H9 (cell line): ENCODE measurements at regions not wholly inside any gene's neighbourhood (a gene's known extent, or its start where the extent isn't known, plus 50 kb on each side); places are given as distances from the start of the nearest gene placed in this dataset.
"Not testable (repeated sequence)": the region's sequence is repeated elsewhere in the genome, so short reads cannot be mapped to it uniquely, and the experiment has no call there.

Source experiments
- DNase-seq: peaks from one replicate; pipeline ENCODE4 v3.0.0-alpha.2; 2017
- H2AFZ ChIP-seq: one replicate; pipeline ENCODE4 v1.6.1; 2013; ENCODE audit warnings: mild to moderate bottlenecking, low read length, control low read depth, moderate library complexity
- H2AK5ac ChIP-seq: 2 replicates; pipeline ENCODE4 v1.6.1; 2013; ENCODE audit warnings: low read length, control low read depth, mixed read lengths; ENCODE audit not compliant: insufficient read length
- H2BK120ac ChIP-seq: one replicate; pipeline ENCODE4 v1.6.1; 2013; ENCODE audit warnings: low read depth, mild to moderate bottlenecking, low read length, control low read depth, inconsistent platforms; ENCODE audit not compliant: poor library complexity, severe bottlenecking
- H2BK12ac ChIP-seq: 2 replicates; pipeline ENCODE4 v1.6.1; 2013; ENCODE audit warnings: low read length, control low read depth, mixed read lengths, low read depth; ENCODE audit not compliant: insufficient read length
- H2BK15ac ChIP-seq: 2 replicates; pipeline ENCODE4 v1.6.1; 2013; ENCODE audit warnings: low read depth, low read length, control low read depth
- H2BK20ac ChIP-seq: one replicate; pipeline ENCODE4 v1.6.1; 2013; ENCODE audit warnings: low read depth, mild to moderate bottlenecking, low read length, control low read depth, inconsistent platforms; ENCODE audit not compliant: poor library complexity, severe bottlenecking
- H2BK5ac ChIP-seq: 2 replicates; pipeline ENCODE4 v1.6.1; 2013; ENCODE audit warnings: low read length, control low read depth, mixed read lengths; ENCODE audit not compliant: insufficient read length
- H3K14ac ChIP-seq: 2 replicates; pipeline ENCODE4 v1.6.1; 2013; ENCODE audit warnings: low read length, control low read depth; ENCODE audit not compliant: insufficient read depth
- H3K18ac ChIP-seq: 2 replicates; pipeline ENCODE4 v1.6.1; 2013; ENCODE audit warnings: low read depth, mild to moderate bottlenecking, mixed read lengths, low read length, control low read depth; ENCODE audit not compliant: insufficient read length
- H3K23ac ChIP-seq: 2 replicates; pipeline ENCODE4 v1.6.1; 2013; ENCODE audit warnings: low read length, control low read depth, mixed read lengths, low read depth; ENCODE audit not compliant: insufficient read length
- H3K23me2 ChIP-seq: 2 replicates; pipeline ENCODE4 v1.6.1; 2013; ENCODE audit warnings: low read depth, mild to moderate bottlenecking, mixed read lengths, low read length, control low read depth; ENCODE audit not compliant: insufficient read length, poor library complexity, severe bottlenecking
- H3K27ac ChIP-seq: 2 replicates; pipeline ENCODE4 v1.5.1; 2013; ENCODE audit warnings: low read length, control low read depth, mixed read lengths, low read depth; ENCODE audit not compliant: insufficient read length
- H3K27me3 ChIP-seq: 2 replicates; pipeline ENCODE4 v1.6.1; 2013; ENCODE audit warnings: low read length, control low read depth, inconsistent platforms; ENCODE audit not compliant: insufficient read depth
- H3K4ac ChIP-seq: 2 replicates; pipeline ENCODE4 v1.6.1; 2013; ENCODE audit warnings: low read depth, mild to moderate bottlenecking, control low read depth, inconsistent platforms, low read length, moderate library complexity
- H3K4me1 ChIP-seq: 2 replicates; pipeline ENCODE4 v1.6.1; 2013; ENCODE audit warnings: low read length, control low read depth, inconsistent platforms; ENCODE audit not compliant: insufficient read depth
- H3K4me2 ChIP-seq: 2 replicates; pipeline ENCODE4 v1.6.1; 2013; ENCODE audit warnings: low read length, control low read depth, mixed read lengths; ENCODE audit not compliant: insufficient read length, insufficient read depth
- H3K56ac ChIP-seq: 2 replicates; pipeline ENCODE4 v1.6.1; 2013; ENCODE audit warnings: low read depth, mild to moderate bottlenecking, mixed read lengths, low read length, control low read depth; ENCODE audit not compliant: insufficient read length
- H3K79me1 ChIP-seq: 2 replicates; pipeline ENCODE4 v1.6.1; 2013; ENCODE audit warnings: low read depth, mild to moderate bottlenecking, moderate library complexity, low read length, control low read depth, inconsistent platforms; ENCODE audit not compliant: insufficient read depth, poor library complexity, severe bottlenecking
- H3K79me2 ChIP-seq: 2 replicates; pipeline ENCODE4 v1.6.1; 2013; ENCODE audit warnings: low read length, control low read depth, inconsistent platforms; ENCODE audit not compliant: insufficient read depth
- H3K9ac ChIP-seq: 2 replicates; pipeline ENCODE4 v1.6.1; 2013; ENCODE audit warnings: low read length, control low read depth, mixed read lengths; ENCODE audit not compliant: insufficient read length; ENCODE audit errors: extremely low read depth
- H3K9me3 ChIP-seq: one replicate; pipeline ENCODE4 v1.6.1; 2013; ENCODE audit warnings: low read depth, low read length, inconsistent platforms; ENCODE audit not compliant: control insufficient read depth
- H3T11ph ChIP-seq: one replicate; pipeline ENCODE4 v1.6.1; 2013; ENCODE audit warnings: mild to moderate bottlenecking, low read length, control low read depth, inconsistent platforms
- H4K20me1 ChIP-seq: one replicate; pipeline ENCODE4 v1.6.1; 2013; ENCODE audit not compliant: control insufficient read depth, insufficient read length, insufficient read depth
- H4K5ac ChIP-seq: 2 replicates; pipeline ENCODE4 v1.6.1; 2013; ENCODE audit warnings: low read depth, mild to moderate bottlenecking, mixed read lengths, low read length, control low read depth; ENCODE audit not compliant: insufficient read length
- H4K8ac ChIP-seq: replicated peaks from 2 replicates; pipeline ENCODE4 v1.6.1; 2013; ENCODE audit warnings: low read length, control low read depth, mixed read lengths, low read depth; ENCODE audit not compliant: insufficient read length
- H4K91ac ChIP-seq: 2 replicates; pipeline ENCODE4 v1.6.1; 2013; ENCODE audit warnings: low read depth, mild to moderate bottlenecking, moderate library complexity, mixed read lengths, low read length, control low read depth; ENCODE audit not compliant: insufficient read length
- H3K27ac Mint-ChIP-seq, 3 experiments: 2 replicates in 2 of 3; 3 replicates in 1 of 3; pipeline ENCODE4 v1.8.0; 2020 to 2021; ENCODE audit warnings: mixed read lengths in 3 of 3, mild to moderate bottlenecking in 1 of 3, moderate library complexity in 1 of 3
- H3K27me3 Mint-ChIP-seq: 2 replicates; pipeline ENCODE4 v1.8.0; 2021; ENCODE audit warnings: low read depth, mild to moderate bottlenecking, moderate library complexity, mixed read lengths
- H3K36me3 Mint-ChIP-seq, 3 experiments: 2 replicates in 2 of 3; 3 replicates in 1 of 3; pipeline ENCODE4 v1.8.0; 2020 to 2021; ENCODE audit warnings: low read depth in 3 of 3, mixed read lengths in 3 of 3; ENCODE audit not compliant: insufficient read depth in 1 of 3
- H3K4me1 Mint-ChIP-seq, 2 experiments: 2 replicates each; pipeline ENCODE4 v1.8.0; 2020; ENCODE audit warnings: mixed read lengths in 2 of 2
- H3K4me3 Mint-ChIP-seq, 2 experiments: 2 replicates in 1 of 2; 3 replicates in 1 of 2; pipeline ENCODE4 v1.8.0; 2020 to 2021; ENCODE audit warnings: mild to moderate bottlenecking in 2 of 2, mixed read lengths in 2 of 2, moderate library complexity in 1 of 2
- H3K9me3 Mint-ChIP-seq, 2 experiments: 2 replicates in 1 of 2; 3 replicates in 1 of 2; pipeline ENCODE4 v1.8.0; 2020; ENCODE audit warnings: mild to moderate bottlenecking in 2 of 2, mixed read lengths in 2 of 2, moderate library complexity in 1 of 2
- WGBS: extraction: QIAGEN DNeasy Blood & Tissue Kit; methylation state at CpG from one replicate; pipeline ENCODE4 v1.1.7; 2013; ENCODE audit warnings: missing lambda C conversion rate, low lambda C conversion rate, mixed read lengths; ENCODE audit not compliant: insufficient read length; ENCODE audit errors: extremely low coverage; 5-methylcytosine and 5-hydroxymethylcytosine counted together

DNA sequence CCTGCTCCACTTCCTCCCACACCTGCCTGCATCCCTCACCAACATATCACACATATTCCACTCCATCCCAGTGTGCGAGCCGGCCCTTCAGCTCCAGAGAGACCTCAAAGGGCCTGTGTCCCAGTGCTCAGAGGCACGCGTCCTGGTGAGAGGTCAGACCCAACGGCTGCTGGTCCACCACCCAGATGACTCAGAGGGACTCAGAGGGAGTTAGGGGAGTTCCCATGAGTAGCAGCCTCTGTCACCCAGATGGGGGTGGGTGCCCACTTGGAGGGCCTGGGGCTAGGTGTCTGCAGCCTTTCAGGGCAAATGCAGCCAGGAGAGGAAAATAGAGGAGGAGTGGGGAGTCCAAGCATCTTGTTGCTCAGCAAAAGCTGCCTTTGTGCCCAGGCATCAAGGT is 333.8 kb upstream of the CHRNA7 start:
- not testable (repeated sequence) for H3K4ac ChIP-seq, H3K9me3 Mint-ChIP-seq, H2AFZ ChIP-seq, H2BK5ac ChIP-seq, H3K36me3 Mint-ChIP-seq, H3K18ac ChIP-seq, H2AK5ac ChIP-seq, H3K27me3 Mint-ChIP-seq, H4K5ac ChIP-seq, H3K79me1 ChIP-seq, H3K4me1 ChIP-seq, DNase-seq, H4K8ac ChIP-seq, H3K4me1 Mint-ChIP-seq, H3T11ph ChIP-seq, H3K56ac ChIP-seq, H3K9ac ChIP-seq, H4K20me1 ChIP-seq, H3K27ac Mint-ChIP-seq, H3K27me3 ChIP-seq, H3K79me2 ChIP-seq, H3K27ac ChIP-seq, H4K91ac ChIP-seq, H3K4me2 ChIP-seq, H3K23me2 ChIP-seq, H3K23ac ChIP-seq, H3K4me3 Mint-ChIP-seq, H2BK120ac ChIP-seq, H2BK20ac ChIP-seq, H2BK12ac ChIP-seq, H3K9me3 ChIP-seq, H3K14ac ChIP-seq, H2BK15ac ChIP-seq
- WGBS, result no CpG with 5 or more reads among the region's 5 CpGs

GRCh38 chr15:31705076-31705678 is 325.1 kb upstream of the CHRNA7 start:
- H3K4me3 Mint-ChIP-seq, H3K23me2 ChIP-seq, H4K5ac ChIP-seq, H3K9me3 ChIP-seq, H3K27me3 Mint-ChIP-seq, H3K79me1 ChIP-seq, H4K20me1 ChIP-seq, H4K91ac ChIP-seq, H2BK120ac ChIP-seq, H2BK15ac ChIP-seq, H2BK5ac ChIP-seq, H2BK20ac ChIP-seq, H3K4me2 ChIP-seq, H3K4me1 Mint-ChIP-seq, H3T11ph ChIP-seq, H3K79me2 ChIP-seq, H3K18ac ChIP-seq, DNase-seq, H2AFZ ChIP-seq, H3K9me3 Mint-ChIP-seq, H3K36me3 Mint-ChIP-seq, H4K8ac ChIP-seq, H3K23ac ChIP-seq, H3K9ac ChIP-seq, H3K27me3 ChIP-seq, H3K27ac Mint-ChIP-seq, H2AK5ac ChIP-seq, H3K14ac ChIP-seq, H3K4ac ChIP-seq, H3K27ac ChIP-seq, H3K4me1 ChIP-seq, H3K56ac ChIP-seq, H2BK12ac ChIP-seq: not testable (repeated sequence)
- WGBS, result no CpG with 5 or more reads among the region's 7 CpGs
